Liver (tissue), 3 donors: ENCODE measurements at regions not wholly inside any gene's neighbourhood (a gene's known extent, or its start where the extent isn't known, plus 50 kb on each side); places are given as distances from the start of the nearest gene placed in this dataset.

Source experiments
- ATF3 ChIP-seq: IDR thresholded peaks from 2 replicates; pipeline ENCODE4 v1.6.1; 2016; ENCODE audit warnings: antibody characterized with exemption
- CTCF ChIP-seq: fragments of 150-350 bp; IDR thresholded peaks from 2 replicates; pipeline ENCODE4 v1.5.1; 2017; ENCODE audit warnings: improper control_type of control experiment, low read depth, low read length; ENCODE audit not compliant: missing input control
- donor health status: healthy.
- donor health status: healthy.

GRCh38 chr12:89020121-89020480, 332.2 kb downstream of the DUSP6 start:
- TF ChIP-seq ATF3 (no peak), CTCF (no peak)
